Activated naive CD4-positive, alpha-beta T cell treated with anti-CD3 and anti-CD28 coated beads, Interleukin-2, amount 10 ng/mL, durations not matched to agents 7 days and 5 days (primary cell): ENCODE measurements at regions not wholly inside any gene's neighbourhood (a gene's known extent, or its start where the extent isn't known, plus 50 kb on each side); places are given as distances from the start of the nearest gene placed in this dataset.

ENCODE experiments used
- CTCF ChIA-PET: fragments of 350-600 bp; sonication (Branson Sonifier 250); formaldehyde crosslinking; loops from one replicate; lab custom pipeline; 2021; ENCODE audit warnings: antibody characterized with exemption; lab: Charles Lee
- DNase-seq: peaks from one replicate; pipeline ENCODE4 v3.0.0-alpha.2; 2020
- H3K27ac Mint-ChIP-seq: one replicate; pipeline ENCODE4 v1.8.0; 2021; ENCODE audit warnings: mild to moderate bottlenecking, moderate library complexity, mixed read lengths
- H3K27me3 Mint-ChIP-seq: one replicate; pipeline ENCODE4 v1.8.0; 2021; ENCODE audit warnings: mild to moderate bottlenecking, mixed read lengths
- H3K36me3 Mint-ChIP-seq: one replicate; pipeline ENCODE4 v1.8.0; 2021; ENCODE audit warnings: mixed read lengths
- H3K4me1 Mint-ChIP-seq: one replicate; pipeline ENCODE4 v1.8.0; 2021; ENCODE audit warnings: mixed read lengths
- H3K4me3 Mint-ChIP-seq: one replicate; pipeline ENCODE4 v1.8.0; 2021; ENCODE audit warnings: mild to moderate bottlenecking, moderate library complexity, mixed read lengths
- H3K9me3 Mint-ChIP-seq: one replicate; pipeline ENCODE4 v1.8.0; 2021; ENCODE audit warnings: mixed read lengths

DNA sequence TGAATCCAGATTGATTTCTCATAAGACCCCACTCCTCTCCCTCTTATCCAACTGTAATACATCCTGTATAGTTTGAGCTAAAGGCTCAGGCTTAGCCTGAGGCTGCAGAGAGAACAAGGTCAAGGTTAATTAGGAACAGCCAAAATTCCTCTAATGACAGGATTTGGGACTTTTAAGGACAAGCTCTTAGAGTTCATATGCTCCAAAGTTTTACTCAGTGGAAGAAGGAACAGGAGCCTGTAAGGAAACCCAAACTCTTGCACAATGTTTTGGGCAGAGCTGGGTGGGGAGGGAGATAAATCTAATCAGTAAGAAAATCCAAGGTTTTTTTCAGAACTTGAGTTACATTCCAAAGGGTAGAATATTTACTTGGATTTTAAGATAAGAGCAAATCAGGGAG, 238.8 kb downstream of the QDPR start:
- Mint-ChIP-seq H3K27me3 (peaks cover 6% of the 10 kb centered on the region), H3K4me3 (no peak overlapping the region), H3K36me3 (no peaks in the 10 kb centered on the region), H3K9me3 (no peaks in the 10 kb centered on the region), H3K4me1 (no peaks in the 10 kb centered on the region), H3K27ac (no peak overlapping the region)
- CTCF ChIA-PET = no interaction called here
- no peak for DNase-seq

DNA sequence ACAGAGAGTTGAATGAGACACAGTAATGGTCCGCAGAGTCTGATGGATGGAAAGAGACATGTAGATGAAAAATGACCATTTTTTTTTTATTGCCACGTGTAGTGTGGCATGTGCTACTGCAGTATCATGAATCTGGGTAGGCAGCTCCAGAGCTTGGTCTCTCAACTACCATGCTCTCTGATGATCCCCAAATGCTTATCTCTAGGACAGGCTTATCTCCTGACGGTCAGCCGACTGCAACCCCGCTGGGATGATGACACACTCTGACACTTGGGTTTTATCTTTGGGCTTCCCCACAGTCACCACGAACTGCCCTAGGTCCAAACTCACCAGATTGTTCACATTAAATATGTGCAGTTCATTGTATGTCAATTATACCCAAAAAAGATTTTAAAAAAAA, 239.7 kb downstream of the QDPR start:
- CTCF ChIA-PET = no interaction called here
- no peak overlapping the region for H3K4me3 Mint-ChIP-seq
- DNase-seq = no peak
- H3K27ac Mint-ChIP-seq = no peak overlapping the region
- peaks cover 6% of the 10 kb centered on the region for H3K27me3 Mint-ChIP-seq
- no peaks in the 10 kb centered on the region for H3K36me3 Mint-ChIP-seq
- H3K9me3 Mint-ChIP-seq = no peaks in the 10 kb centered on the region
- no peaks in the 10 kb centered on the region for H3K4me1 Mint-ChIP-seq

- peaks cover 6% of the 10 kb centered on the region for H3K27me3 Mint-ChIP-seq
- H3K4me1 Mint-ChIP-seq = no peaks in the 10 kb centered on the region
- H3K36me3 Mint-ChIP-seq = no peaks in the 10 kb centered on the region
- DNase-seq = no peak
- no peaks in the 10 kb centered on the region for H3K9me3 Mint-ChIP-seq
- CTCF ChIA-PET = no interaction called here
- H3K27ac Mint-ChIP-seq = no peak overlapping the region
- H3K4me3 Mint-ChIP-seq = no peak overlapping the region
Observed at GRCh38 chr4:17265653-17266052, 246.2 kb downstream of the QDPR start.

- H3K27me3 Mint-ChIP-seq = peaks cover 6% of the 10 kb centered on the region
- H3K4me3 Mint-ChIP-seq = no peak overlapping the region
- no peaks in the 10 kb centered on the region for H3K36me3 Mint-ChIP-seq
- CTCF ChIA-PET = no interaction called here
- no peak for DNase-seq
- H3K4me1 Mint-ChIP-seq = no peaks in the 10 kb centered on the region
- H3K27ac Mint-ChIP-seq = no peak overlapping the region
- H3K9me3 Mint-ChIP-seq = no peaks in the 10 kb centered on the region
Observed at GRCh38 chr4:17265139-17265538, 246.8 kb downstream of the QDPR start.

- CTCF ChIA-PET = no interaction called here
- H3K9me3 Mint-ChIP-seq = no peaks in the 10 kb centered on the region
- no peaks in the 10 kb centered on the region for H3K4me1 Mint-ChIP-seq
- H3K36me3 Mint-ChIP-seq = no peaks in the 10 kb centered on the region
- H3K27me3 Mint-ChIP-seq = no peaks in the 10 kb centered on the region
- no peak overlapping the region for H3K4me3 Mint-ChIP-seq
- H3K27ac Mint-ChIP-seq = no peak overlapping the region
- DNase-seq = no peak
Observed at GRCh38 chr4:17260166-17260907, 251.6 kb downstream of the QDPR start.

DNA sequence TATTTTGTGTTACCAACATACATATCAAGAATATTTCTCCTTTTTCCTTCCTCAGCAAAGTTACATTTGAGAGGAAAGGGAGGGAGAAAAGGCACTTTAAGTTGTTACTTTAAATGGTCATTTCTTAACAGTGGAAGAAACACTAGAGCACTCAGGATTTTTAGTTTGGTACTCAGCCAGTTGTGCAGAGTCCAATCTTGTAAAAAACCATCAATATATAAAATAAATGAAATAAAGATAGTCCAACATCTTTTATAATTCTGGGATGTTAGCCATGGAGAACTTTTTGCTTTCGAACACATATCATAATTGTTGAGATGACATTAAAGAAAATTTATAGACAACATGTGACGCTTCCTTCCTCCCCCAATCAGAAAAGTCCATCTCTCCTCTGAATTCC, 253.8 kb downstream of the QDPR start:
- H3K36me3 Mint-ChIP-seq = no peaks in the 10 kb centered on the region
- H3K9me3 Mint-ChIP-seq = no peaks in the 10 kb centered on the region
- H3K27me3 Mint-ChIP-seq = peaks cover 9% of the 10 kb centered on the region
- H3K4me3 Mint-ChIP-seq = no peak overlapping the region
- H3K4me1 Mint-ChIP-seq = no peaks in the 10 kb centered on the region
- no peak for DNase-seq
- H3K27ac Mint-ChIP-seq = no peak overlapping the region
- CTCF ChIA-PET = no interaction called here

- H3K27me3 Mint-ChIP-seq = peaks cover 13% of the 10 kb centered on the region
- H3K4me3 Mint-ChIP-seq = no peak overlapping the region
- H3K9me3 Mint-ChIP-seq = no peaks in the 10 kb centered on the region
- no peak overlapping the region for H3K27ac Mint-ChIP-seq
- CTCF ChIA-PET = no interaction called here
- no peaks in the 10 kb centered on the region for H3K4me1 Mint-ChIP-seq
- DNase-seq = no peak
- no peaks in the 10 kb centered on the region for H3K36me3 Mint-ChIP-seq
Observed at GRCh38 chr4:17252131-17252530, 259.8 kb downstream of the QDPR start.

GRCh38 chr4:17251101-17251500, 260.8 kb downstream of the QDPR start:
- peaks cover 13% of the 10 kb centered on the region for H3K27me3 Mint-ChIP-seq
- no peak for DNase-seq
- CTCF ChIA-PET = no interaction called here
- no peak overlapping the region for H3K27ac Mint-ChIP-seq
- no peak overlapping the region for H3K4me3 Mint-ChIP-seq
- no peaks in the 10 kb centered on the region for H3K9me3 Mint-ChIP-seq
- H3K4me1 Mint-ChIP-seq = no peaks in the 10 kb centered on the region
- no peaks in the 10 kb centered on the region for H3K36me3 Mint-ChIP-seq

DNA sequence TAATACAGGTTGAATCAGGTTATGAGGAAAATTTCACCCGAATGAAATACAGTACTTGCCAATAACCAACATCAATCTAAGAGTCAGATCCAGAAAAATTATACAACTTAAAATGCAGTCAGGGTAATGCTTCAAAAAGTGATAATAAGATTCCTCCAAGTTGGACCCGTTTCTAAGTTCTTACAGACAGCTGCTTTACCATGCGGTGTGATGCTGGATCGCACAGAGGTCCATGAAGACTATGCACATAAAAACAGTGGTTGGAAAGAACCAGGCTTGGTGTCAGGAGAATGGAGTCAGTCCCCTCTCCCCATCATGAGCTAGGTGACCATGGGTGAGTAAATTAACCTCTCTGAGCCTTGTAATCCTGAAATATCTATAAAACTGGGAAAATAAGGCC, 261.3 kb downstream of the QDPR start:
- Mint-ChIP-seq H3K4me3 (no peak overlapping the region), H3K27me3 (peaks cover 13% of the 10 kb centered on the region), H3K36me3 (no peaks in the 10 kb centered on the region), H3K4me1 (no peaks in the 10 kb centered on the region), H3K27ac (no peak overlapping the region), H3K9me3 (no peaks in the 10 kb centered on the region)
- DNase-seq = no peak
- CTCF ChIA-PET = no interaction called here

DNA sequence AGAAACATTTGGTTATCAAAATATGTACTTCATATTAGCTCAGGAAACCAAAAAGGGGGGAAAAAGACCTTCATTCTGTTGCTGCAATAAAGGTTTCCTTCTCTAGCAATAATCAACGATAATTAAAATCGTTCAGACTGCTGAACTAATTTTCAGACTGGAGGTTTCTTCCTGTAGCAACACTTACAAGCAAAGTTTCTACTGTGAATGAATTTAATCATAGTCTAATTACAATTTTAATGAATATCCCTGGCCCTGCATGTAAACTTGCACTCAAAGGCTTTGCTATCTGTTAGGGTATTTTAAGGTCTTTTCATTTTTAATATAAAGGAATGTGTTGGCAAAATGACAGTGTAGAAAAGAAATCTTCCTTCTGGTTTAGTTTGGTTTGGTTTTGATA, 265.2 kb downstream of the QDPR start:
- H3K9me3 Mint-ChIP-seq = no peaks in the 10 kb centered on the region
- H3K4me3 Mint-ChIP-seq = no peak overlapping the region
- H3K27ac Mint-ChIP-seq = no peak overlapping the region
- H3K36me3 Mint-ChIP-seq = no peaks in the 10 kb centered on the region
- CTCF ChIA-PET = no interaction called here
- DNase-seq = no peak
- H3K4me1 Mint-ChIP-seq = no peaks in the 10 kb centered on the region
- peaks cover 8% of the 10 kb centered on the region for H3K27me3 Mint-ChIP-seq

DNA sequence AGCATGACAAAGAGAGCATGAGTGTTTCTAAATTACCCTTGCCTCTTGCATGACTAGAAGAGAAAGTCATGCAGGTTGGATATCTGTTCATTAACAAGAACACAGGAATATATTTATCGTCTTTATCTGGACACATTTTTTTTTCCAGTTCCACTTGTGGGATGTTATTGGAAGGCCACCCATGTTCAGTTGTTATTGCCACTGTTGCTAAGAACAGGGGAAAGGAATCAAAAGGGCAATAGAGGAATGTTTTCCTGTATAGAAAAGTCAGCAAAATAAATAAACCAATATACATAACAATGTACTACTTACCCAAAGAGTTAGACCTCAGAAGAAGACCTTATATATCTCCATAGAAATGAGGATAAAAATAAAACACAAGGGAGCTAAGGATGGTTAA, 270.1 kb downstream of the QDPR start:
- no peak for DNase-seq
- Mint-ChIP-seq H3K27ac (no peak overlapping the region), H3K36me3 (no peaks in the 10 kb centered on the region), H3K4me1 (no peaks in the 10 kb centered on the region), H3K9me3 (no peaks in the 10 kb centered on the region), H3K4me3 (no peak overlapping the region), H3K27me3 (peaks cover 4% of the 10 kb centered on the region)
- CTCF ChIA-PET = no interaction called here

GRCh38 chr4:17238633-17239032, 273.3 kb downstream of the QDPR start:
- H3K9me3 Mint-ChIP-seq = no peaks in the 10 kb centered on the region
- H3K4me1 Mint-ChIP-seq = no peaks in the 10 kb centered on the region
- no peak overlapping the region for H3K4me3 Mint-ChIP-seq
- peaks cover 4% of the 10 kb centered on the region for H3K27me3 Mint-ChIP-seq
- H3K27ac Mint-ChIP-seq = no peak overlapping the region
- no peaks in the 10 kb centered on the region for H3K36me3 Mint-ChIP-seq
- no peak for DNase-seq
- CTCF ChIA-PET = no interaction called here

- H3K27me3 Mint-ChIP-seq = peaks cover 3% of the 10 kb centered on the region
- H3K9me3 Mint-ChIP-seq = no peaks in the 10 kb centered on the region
- H3K36me3 Mint-ChIP-seq = no peaks in the 10 kb centered on the region
- H3K4me3 Mint-ChIP-seq = no peak overlapping the region
- no peak for DNase-seq
- H3K4me1 Mint-ChIP-seq = no peaks in the 10 kb centered on the region
- H3K27ac Mint-ChIP-seq = no peak overlapping the region
- CTCF ChIA-PET = no interaction called here
Observed at GRCh38 chr4:17236686-17237085, 275.2 kb downstream of the QDPR start.

- CTCF ChIA-PET = no interaction called here
- H3K9me3 Mint-ChIP-seq = no peaks in the 10 kb centered on the region
- no peak for DNase-seq
- no peaks in the 10 kb centered on the region for H3K36me3 Mint-ChIP-seq
- no peak overlapping the region for H3K4me3 Mint-ChIP-seq
- H3K4me1 Mint-ChIP-seq = no peaks in the 10 kb centered on the region
- no peak overlapping the region for H3K27ac Mint-ChIP-seq
- peaks cover 3% of the 10 kb centered on the region for H3K27me3 Mint-ChIP-seq
Observed at GRCh38 chr4:17234678-17235077, 277.2 kb downstream of the QDPR start.

- Mint-ChIP-seq H3K36me3 (no peaks in the 10 kb centered on the region), H3K9me3 (no peaks in the 10 kb centered on the region), H3K27me3 (peaks cover 3% of the 10 kb centered on the region), H3K4me3 (no peak overlapping the region), H3K27ac (no peak overlapping the region), H3K4me1 (no peaks in the 10 kb centered on the region)
- DNase-seq = no peak
- CTCF ChIA-PET = no interaction called here
Observed at GRCh38 chr4:17232566-17233253, 279.2 kb downstream of the QDPR start.
